ENCODE measurements at regions not wholly inside any gene's neighbourhood (a gene's known extent, or its start where the extent isn't known, plus 50 kb on each side); places are given as distances from the start of the nearest gene placed in this dataset.
"Not testable (repeated sequence)": the region's sequence is repeated elsewhere in the genome, so short reads cannot be mapped to it uniquely, and the experiment has no call there.

DNA sequence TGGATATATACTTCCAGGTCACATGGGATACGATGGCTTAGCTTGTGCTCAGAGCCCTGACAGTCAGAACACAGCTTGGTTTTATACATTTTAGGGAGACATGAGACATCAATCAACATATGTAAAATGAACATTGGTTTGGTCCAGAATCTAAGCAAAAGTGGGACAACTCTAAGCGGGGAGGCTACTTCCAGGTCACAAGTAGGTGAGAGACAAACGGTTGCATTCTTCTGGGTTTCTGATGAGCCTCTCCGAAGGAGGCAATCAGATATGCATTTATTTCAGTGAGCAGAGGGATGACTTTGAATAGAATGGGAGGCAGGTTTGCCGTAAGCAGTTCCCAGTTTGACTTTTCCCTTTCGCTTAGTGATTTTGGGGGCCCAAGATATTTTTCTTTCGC lies 250.1 kb upstream of the DIO3 start:
- H3K4me3 Mint-ChIP-seq; ATAC-seq; H3K27ac Mint-ChIP-seq; H3K4me1 Mint-ChIP-seq (ENCODE audit: low read depth); POLR2A ChIA-PET; CTCF ChIA-PET; H3K27me3 Mint-ChIP-seq (ENCODE audit: low read depth); H3K36me3 Mint-ChIP-seq (ENCODE audit: low read depth); H3K9me3 Mint-ChIP-seq (ENCODE audit: insufficient read depth); DNase-seq: not testable (repeated sequence)

GRCh38 chr14:101313268-101313667 lies 248.0 kb upstream of the DIO3 start:
- H3K9me3 Mint-ChIP-seq (ENCODE audit: insufficient read depth): peaks cover 14% of the 10 kb centered on the region
- peaks cover 2% of the 10 kb centered on the region for H3K27me3 Mint-ChIP-seq (ENCODE audit: low read depth)
- ATAC-seq (no peak), DNase-seq (no peak)
- ChIA-PET CTCF (no interaction called here), POLR2A (no interaction called here)
- no peaks in the 10 kb centered on the region for H3K4me1 Mint-ChIP-seq (ENCODE audit: low read depth)
- H3K36me3 Mint-ChIP-seq (ENCODE audit: low read depth): no peaks in the 10 kb centered on the region
- no peak overlapping the region for H3K27ac Mint-ChIP-seq
- H3K4me3 Mint-ChIP-seq: no peak overlapping the region

DNA sequence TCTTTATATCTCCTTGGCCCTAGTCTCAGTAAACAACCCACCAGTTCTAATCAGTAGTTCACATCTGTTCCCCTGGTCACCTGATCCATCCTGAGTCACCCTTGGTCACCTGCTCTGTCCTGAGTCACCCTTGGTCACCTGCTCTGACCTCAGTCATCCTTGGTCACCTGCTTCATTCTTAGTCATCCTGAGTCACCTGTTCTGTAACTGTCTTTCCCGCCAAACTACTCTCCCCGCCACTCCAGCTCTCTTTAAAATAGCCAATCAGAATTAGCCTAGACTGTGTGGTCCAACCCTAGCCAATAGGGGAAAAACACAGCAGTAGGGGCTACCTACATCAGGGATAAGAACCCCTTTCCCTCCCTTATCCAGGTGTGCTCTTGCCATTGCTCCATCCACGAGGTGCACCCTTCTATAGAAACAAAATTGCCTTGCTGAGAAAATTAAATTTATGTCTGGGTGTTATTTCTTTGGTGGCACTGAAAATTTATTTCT lies 245.4 kb upstream of the DIO3 start:
- no peak overlapping the region for H3K27ac Mint-ChIP-seq
- no peaks in the 10 kb centered on the region for H3K36me3 Mint-ChIP-seq (ENCODE audit: low read depth)
- peaks cover 14% of the 10 kb centered on the region for H3K9me3 Mint-ChIP-seq (ENCODE audit: insufficient read depth)
- no peak overlapping the region for H3K4me3 Mint-ChIP-seq
- ATAC-seq: no peak
- H3K27me3 Mint-ChIP-seq (ENCODE audit: low read depth): peaks cover 2% of the 10 kb centered on the region
- no peaks in the 10 kb centered on the region for H3K4me1 Mint-ChIP-seq (ENCODE audit: low read depth)
- ChIA-PET POLR2A (no interaction called here), CTCF (no interaction called here)
- no peak for DNase-seq

DNA sequence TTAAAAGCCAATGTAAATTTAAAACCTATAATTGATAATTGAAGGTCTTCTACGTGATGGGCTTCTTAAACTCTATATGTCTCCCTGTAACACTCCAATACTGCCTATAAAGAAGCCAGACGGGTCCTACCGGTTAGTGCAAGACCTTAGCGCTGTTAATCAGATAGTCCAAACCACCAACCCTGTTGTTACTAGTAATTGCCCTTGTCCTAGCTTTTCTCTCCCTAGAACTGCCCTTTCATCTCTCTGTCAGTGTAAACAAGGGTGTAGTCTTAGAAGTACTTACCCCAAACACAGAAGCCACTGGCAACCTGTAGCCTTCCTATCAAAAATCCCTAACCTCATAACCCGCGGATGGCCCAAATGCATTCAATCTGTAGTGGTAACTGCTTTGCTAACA lies 243.0 kb upstream of the DIO3 start:
- Mint-ChIP-seq H3K36me3 (ENCODE audit: low read depth) (no peaks in the 10 kb centered on the region), H3K27ac (no peak overlapping the region), H3K4me3 (no peak overlapping the region), H3K9me3 (ENCODE audit: insufficient read depth) (peaks cover 14% of the 10 kb centered on the region), H3K4me1 (ENCODE audit: low read depth) (no peaks in the 10 kb centered on the region), H3K27me3 (ENCODE audit: low read depth) (peaks cover 2% of the 10 kb centered on the region)
- ChIA-PET POLR2A (no interaction called here), CTCF (no interaction called here)
- DNase-seq (no peak), ATAC-seq (no peak)

DNA sequence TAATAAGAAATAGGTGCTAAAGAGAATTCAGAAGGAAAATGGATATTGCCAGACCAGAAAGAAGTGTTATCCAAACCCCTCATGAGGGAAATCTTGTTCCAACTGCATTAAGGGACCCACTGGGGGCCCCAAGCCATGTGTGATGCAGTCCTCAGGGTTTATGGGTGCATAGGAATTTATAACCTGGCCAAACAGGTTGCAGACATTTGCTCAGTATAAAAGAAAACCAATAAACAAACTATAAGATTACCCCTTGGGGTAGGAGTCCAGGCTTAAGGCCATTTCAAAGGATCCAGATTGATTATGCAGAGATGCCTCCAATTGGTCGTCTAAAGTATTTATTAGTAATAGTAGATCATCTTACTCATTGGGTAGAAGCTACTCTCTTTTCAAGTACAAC lies 240.9 kb upstream of the DIO3 start:
- POLR2A ChIA-PET: no interaction called here
- ATAC-seq (no peak), DNase-seq (no peak)
- Mint-ChIP-seq H3K4me3 (no peak overlapping the region), H3K9me3 (ENCODE audit: insufficient read depth) (peaks cover 18% of the 10 kb centered on the region), H3K27ac (no peak overlapping the region), H3K36me3 (ENCODE audit: low read depth) (no peaks in the 10 kb centered on the region), H3K27me3 (ENCODE audit: low read depth) (peaks cover 2% of the 10 kb centered on the region), H3K4me1 (ENCODE audit: low read depth) (no peaks in the 10 kb centered on the region)
- CTCF ChIA-PET: no interaction called here

DNA sequence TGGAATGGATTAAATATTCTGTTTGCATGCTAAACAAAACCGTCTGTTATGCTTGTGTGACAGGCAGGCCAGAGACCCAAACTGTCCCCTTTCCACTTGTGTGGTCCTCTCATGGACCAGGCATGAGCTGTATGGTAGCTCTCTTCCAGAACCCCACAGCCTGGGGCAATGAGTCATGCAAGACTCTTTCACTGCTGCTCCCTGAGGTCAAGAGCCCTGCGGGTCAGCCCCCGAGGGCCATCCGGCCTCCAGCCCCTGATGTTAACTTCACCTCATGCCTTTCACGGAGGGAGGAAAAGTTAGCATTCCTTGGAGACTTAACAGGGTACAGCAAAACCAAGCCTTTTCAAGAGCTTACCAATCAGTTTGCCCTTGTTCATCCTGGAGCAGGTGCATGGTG lies 239.1 kb upstream of the DIO3 start:
- CTCF ChIA-PET: no interaction called here
- ATAC-seq: no peak
- Mint-ChIP-seq H3K4me1 (ENCODE audit: low read depth) (no peaks in the 10 kb centered on the region), H3K4me3 (no peak overlapping the region), H3K9me3 (ENCODE audit: insufficient read depth) (peaks cover 4% of the 10 kb centered on the region), H3K27ac (no peak overlapping the region), H3K36me3 (ENCODE audit: low read depth) (no peaks in the 10 kb centered on the region), H3K27me3 (ENCODE audit: low read depth) (no peaks in the 10 kb centered on the region)
- POLR2A ChIA-PET: no interaction called here
- no peak for DNase-seq

DNA sequence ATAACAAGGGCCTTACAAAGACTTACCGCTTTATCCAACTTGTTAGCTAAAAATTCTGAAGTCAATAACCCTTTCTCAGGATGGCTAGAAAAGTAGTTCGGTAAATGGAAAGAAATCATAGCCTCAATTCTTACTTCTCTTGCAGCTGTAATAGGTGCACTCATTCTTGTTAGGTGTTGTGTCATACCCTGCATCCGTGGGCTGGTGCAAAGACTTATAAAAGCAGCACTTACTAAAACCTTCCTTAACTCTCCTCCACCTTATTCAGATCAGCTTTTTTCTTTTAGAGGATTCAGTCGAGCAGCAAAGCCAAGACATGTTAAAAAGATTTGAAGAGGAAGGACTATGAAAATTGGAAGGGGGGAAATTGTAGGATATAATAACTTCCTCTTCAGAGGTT lies 238.2 kb upstream of the DIO3 start:
- DNase-seq (no peak), ATAC-seq (no peak)
- Mint-ChIP-seq H3K4me3 (no peak overlapping the region), H3K27me3 (ENCODE audit: low read depth) (no peaks in the 10 kb centered on the region), H3K36me3 (ENCODE audit: low read depth) (no peaks in the 10 kb centered on the region), H3K9me3 (ENCODE audit: insufficient read depth) (peaks cover 4% of the 10 kb centered on the region), H3K4me1 (ENCODE audit: low read depth) (no peaks in the 10 kb centered on the region), H3K27ac (no peak overlapping the region)
- ChIA-PET CTCF (no interaction called here), POLR2A (no interaction called here)

DNA sequence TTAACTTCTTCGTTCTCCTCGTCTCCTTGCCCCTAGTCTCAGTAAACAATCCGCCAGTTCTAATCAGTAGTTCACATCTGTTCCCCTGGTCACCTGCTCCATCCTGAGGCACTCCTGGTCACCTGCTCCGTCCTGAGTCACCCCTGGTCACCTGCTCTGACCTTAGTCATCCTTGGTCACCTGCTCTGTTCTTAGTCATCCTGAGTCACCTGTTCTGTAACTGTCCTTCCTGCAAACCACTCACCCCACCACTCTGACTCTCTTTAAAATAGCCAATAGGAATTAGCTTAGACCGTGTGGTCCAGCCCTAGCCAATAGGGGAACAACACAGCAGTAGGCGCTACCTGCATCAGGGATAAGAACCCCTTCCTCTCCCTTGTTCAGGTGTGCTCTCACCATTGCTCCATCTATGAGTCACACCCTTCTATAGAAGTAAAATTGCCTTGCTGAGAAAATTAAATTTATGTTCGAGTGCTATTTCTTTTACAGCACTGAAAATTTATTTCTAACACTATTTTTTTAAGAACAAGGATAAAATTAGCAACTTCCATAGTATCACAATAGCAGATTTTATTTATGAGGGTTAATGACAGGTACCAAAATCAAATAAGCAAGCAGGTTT lies 237.6 kb upstream of the DIO3 start:
- CTCF ChIA-PET; POLR2A ChIA-PET; H3K4me1 Mint-ChIP-seq (ENCODE audit: low read depth); H3K27me3 Mint-ChIP-seq (ENCODE audit: low read depth); H3K9me3 Mint-ChIP-seq (ENCODE audit: insufficient read depth); H3K27ac Mint-ChIP-seq; H3K36me3 Mint-ChIP-seq (ENCODE audit: low read depth); ATAC-seq; DNase-seq; H3K4me3 Mint-ChIP-seq: not testable (repeated sequence)

DNA sequence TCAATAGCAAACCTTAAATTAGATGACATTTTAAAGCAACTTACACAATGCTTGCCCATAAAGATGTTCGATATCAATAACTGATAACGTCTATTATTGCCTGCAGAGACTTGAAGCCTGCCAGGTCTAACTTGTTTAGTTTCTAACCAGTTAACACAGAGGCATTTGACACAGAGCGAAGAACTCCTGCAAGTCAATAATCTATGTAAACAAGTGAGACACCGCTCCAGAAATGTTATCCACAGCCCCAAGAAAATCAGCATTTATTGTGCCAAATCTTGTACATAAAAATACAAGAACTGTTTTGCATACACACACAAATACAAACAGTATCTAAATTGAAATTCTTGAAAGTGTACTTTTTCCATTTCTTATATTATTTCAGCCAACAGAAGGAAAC lies 236.0 kb upstream of the DIO3 start:
- no peak overlapping the region for H3K4me3 Mint-ChIP-seq
- ChIA-PET POLR2A (no interaction called here), CTCF (no interaction called here)
- H3K36me3 Mint-ChIP-seq (ENCODE audit: low read depth): no peaks in the 10 kb centered on the region
- H3K4me1 Mint-ChIP-seq (ENCODE audit: low read depth): no peaks in the 10 kb centered on the region
- H3K27me3 Mint-ChIP-seq (ENCODE audit: low read depth): no peaks in the 10 kb centered on the region
- DNase-seq (no peak), ATAC-seq (no peak)
- H3K9me3 Mint-ChIP-seq (ENCODE audit: insufficient read depth): peaks cover 4% of the 10 kb centered on the region
- no peak overlapping the region for H3K27ac Mint-ChIP-seq

- POLR2A ChIA-PET: no interaction called here
- Mint-ChIP-seq H3K36me3 (ENCODE audit: low read depth) (no peaks in the 10 kb centered on the region), H3K27me3 (ENCODE audit: low read depth) (no peaks in the 10 kb centered on the region), H3K9me3 (ENCODE audit: insufficient read depth) (peaks cover 4% of the 10 kb centered on the region), H3K4me3 (no peak overlapping the region), H3K27ac (no peak overlapping the region), H3K4me1 (ENCODE audit: low read depth) (no peaks in the 10 kb centered on the region)
- DNase-seq (no peak), ATAC-seq (no peak)
- CTCF ChIA-PET: no interaction called here
Measured at GRCh38 chr14:101328412-101329028, 232.8 kb upstream of the DIO3 start.

- H3K27me3 Mint-ChIP-seq (ENCODE audit: low read depth): no peaks in the 10 kb centered on the region
- no peaks in the 10 kb centered on the region for H3K4me1 Mint-ChIP-seq (ENCODE audit: low read depth)
- no peak overlapping the region for H3K4me3 Mint-ChIP-seq
- CTCF ChIA-PET: no interaction called here
- H3K27ac Mint-ChIP-seq: no peak overlapping the region
- H3K9me3 Mint-ChIP-seq (ENCODE audit: insufficient read depth): no peaks in the 10 kb centered on the region
- POLR2A ChIA-PET: no interaction called here
- DNase-seq (no peak), ATAC-seq (no peak)
- no peaks in the 10 kb centered on the region for H3K36me3 Mint-ChIP-seq (ENCODE audit: low read depth)
Measured at GRCh38 chr14:101330416-101331140, 230.7 kb upstream of the DIO3 start.

DNA sequence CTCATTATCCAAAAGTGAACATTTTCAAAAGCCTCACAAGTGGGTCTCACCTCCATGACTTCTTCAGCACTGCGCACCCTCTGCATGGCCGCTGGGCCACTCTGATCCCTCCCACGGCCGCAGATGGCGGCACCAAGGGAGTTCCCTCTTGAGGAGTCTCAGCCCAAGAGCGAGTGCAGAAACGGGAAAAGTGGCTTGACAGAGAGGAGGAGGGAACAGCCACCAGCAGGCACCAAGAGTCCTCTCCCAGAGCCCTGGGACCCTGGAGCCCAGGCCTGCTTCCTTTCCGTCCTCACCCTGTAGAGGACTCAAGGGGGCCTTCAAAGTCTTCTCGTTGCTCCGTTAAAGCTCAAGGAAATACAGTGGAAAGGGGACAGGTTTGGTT lies 230.2 kb upstream of the DIO3 start:
- ATAC-seq (no peak), DNase-seq (no peak)
- no peaks in the 10 kb centered on the region for H3K36me3 Mint-ChIP-seq (ENCODE audit: low read depth)
- CTCF ChIA-PET: no interaction called here
- H3K4me3 Mint-ChIP-seq: no peak overlapping the region
- H3K27me3 Mint-ChIP-seq (ENCODE audit: low read depth): no peaks in the 10 kb centered on the region
- no peaks in the 10 kb centered on the region for H3K4me1 Mint-ChIP-seq (ENCODE audit: low read depth)
- H3K9me3 Mint-ChIP-seq (ENCODE audit: insufficient read depth): no peaks in the 10 kb centered on the region
- POLR2A ChIA-PET: no interaction called here
- H3K27ac Mint-ChIP-seq: no peak overlapping the region

All from activated CD8-positive, alpha-beta T cell treated with anti-CD3 and anti-CD28 coated beads, Interleukin-2, amount 10 ng/mL, durations not matched to agents 7 days and 5 days (primary cell).